NCI-H82 treated with DMSO at 0.1 percent for 48 hours (cell line): ENCODE measurements at regions not wholly inside any gene's neighbourhood (a gene's known extent, or its start where the extent isn't known, plus 50 kb on each side); places are given as distances from the start of the nearest gene placed in this dataset.

Experiments
- DNase-seq: peaks from one replicate; lab custom pipeline; 2025; ENCODE audit not compliant: unreplicated experiment; lab: John Stamatoyannopoulos, UW

GRCh38 chr10:7028809-7029166 is 382.0 kb downstream of the SFMBT2 start:
- no peak for DNase-seq

GRCh38 chr10:7027913-7028808 is 382.7 kb downstream of the SFMBT2 start:
- no peak for DNase-seq

- DNase-seq, result no peak
Observed at GRCh38 chr10:7027237-7027912, 383.5 kb downstream of the SFMBT2 start.

- no peak for DNase-seq
Observed at GRCh38 chr10:7026818-7027217, 384.0 kb downstream of the SFMBT2 start.

GRCh38 chr10:7025296-7025695 is 385.5 kb downstream of the SFMBT2 start:
- no peak for DNase-seq

- DNase-seq, result no peak
Observed at GRCh38 chr10:7015457-7015856, 395.4 kb downstream of the SFMBT2 start.

- DNase-seq, result no peak
Observed at GRCh38 chr10:7014721-7015120, 396.1 kb downstream of the SFMBT2 start.

GRCh38 chr10:7011994-7012393 is 398.8 kb downstream of the SFMBT2 start:
- no peak for DNase-seq

DNA sequence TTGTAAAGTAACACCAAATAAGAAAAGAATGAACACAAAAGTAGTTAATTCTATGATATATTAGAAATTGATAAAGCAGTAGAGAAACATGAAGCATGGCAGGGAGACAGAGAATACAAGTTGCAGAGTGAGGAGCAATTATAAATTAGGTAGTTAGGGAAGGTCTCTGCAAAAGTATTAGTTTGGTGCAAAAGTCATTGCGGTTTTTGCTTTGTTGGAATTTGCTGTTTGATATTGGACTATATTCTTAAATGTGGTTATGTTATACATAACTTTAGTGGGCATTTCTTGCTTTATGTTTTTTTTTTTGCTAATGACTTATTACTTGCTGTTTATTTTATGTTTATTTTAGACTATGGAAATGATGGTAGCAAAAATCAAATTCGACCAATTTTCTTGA is 402.2 kb downstream of the SFMBT2 start:
- DNase-seq, result no peak

- no peak for DNase-seq
Observed at GRCh38 chr10:7007600-7008190, 403.1 kb downstream of the SFMBT2 start.

GRCh38 chr10:7006566-7006965 is 404.3 kb downstream of the SFMBT2 start:
- no peak for DNase-seq

DNA sequence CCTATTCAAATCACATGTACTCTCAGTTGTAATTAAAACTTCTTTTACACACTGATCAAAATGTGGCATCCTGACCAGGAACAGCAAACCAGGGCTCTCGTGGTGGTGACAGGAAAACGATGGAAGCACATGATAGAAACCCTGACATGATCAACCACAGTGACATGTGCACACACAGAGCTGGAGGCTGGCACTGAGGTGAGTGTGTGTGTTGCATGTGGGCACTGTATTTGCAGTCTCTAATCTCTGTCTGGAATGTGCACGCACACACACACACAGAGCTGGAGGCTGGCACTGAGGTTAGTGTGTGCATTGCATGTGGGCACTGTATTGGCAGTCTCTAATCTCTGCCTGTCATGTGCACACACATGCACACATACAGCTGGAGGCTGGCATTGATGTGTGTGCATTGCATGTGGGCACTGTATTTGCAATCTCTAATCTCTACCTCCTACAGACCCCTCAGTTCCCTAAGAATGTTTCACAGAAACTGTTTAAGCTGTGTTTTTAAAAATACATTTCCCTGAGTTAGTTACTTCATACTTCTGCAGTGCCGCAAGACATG is 406.9 kb downstream of the SFMBT2 start:
- no peak for DNase-seq

DNA sequence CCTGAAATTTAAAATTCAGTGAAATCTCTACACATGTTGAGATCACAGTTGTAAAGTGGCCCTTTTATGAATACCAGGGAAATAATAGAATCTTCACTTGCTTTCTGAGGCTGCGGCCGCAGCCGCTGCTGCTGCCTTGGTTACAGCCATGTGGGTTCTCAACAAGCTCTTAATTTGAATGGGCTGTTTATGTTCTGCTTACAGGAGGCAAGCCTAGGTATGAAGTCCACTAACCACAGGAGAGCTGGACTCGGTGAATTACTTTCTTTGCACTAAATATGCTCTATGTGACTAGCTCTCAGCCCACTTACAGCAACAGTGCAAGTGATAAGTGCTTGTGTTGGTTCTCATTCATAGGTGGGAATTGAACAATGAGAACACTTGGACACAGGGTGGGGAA is 410.8 kb downstream of the SFMBT2 start:
- no peak for DNase-seq

DNA sequence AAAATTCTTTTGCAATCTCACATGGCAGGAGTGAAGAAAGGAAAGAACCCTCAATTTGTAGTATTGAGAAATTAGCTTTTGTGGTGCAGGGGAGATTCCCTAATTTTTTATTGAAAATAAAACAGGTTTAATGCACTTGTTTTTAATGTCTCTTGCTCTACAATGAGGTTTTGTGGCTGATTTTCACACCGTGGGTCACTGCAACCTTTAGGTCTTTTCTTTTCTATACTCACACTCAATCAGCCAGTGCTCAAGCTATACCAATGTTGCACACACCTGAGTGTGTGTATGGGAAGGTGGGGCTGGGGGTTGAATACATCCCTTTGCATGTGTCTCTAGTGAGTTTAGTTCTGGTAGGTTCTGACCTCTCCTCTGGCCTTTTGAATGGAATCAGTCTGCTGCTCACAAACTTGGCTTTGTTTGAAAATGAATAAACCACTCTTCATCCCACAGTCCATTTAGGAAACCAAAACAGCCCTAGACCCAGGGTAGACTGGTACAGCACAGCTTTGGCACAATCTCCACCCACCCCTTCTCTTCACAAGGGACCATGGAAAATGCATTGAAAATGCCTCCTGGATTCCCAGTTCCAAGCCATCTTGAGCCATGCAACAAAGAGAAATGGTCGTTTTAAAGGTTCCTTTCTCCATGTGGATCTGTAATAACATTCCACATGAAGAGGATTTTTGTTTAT is 411.5 kb downstream of the SFMBT2 start:
- no peak for DNase-seq

DNA sequence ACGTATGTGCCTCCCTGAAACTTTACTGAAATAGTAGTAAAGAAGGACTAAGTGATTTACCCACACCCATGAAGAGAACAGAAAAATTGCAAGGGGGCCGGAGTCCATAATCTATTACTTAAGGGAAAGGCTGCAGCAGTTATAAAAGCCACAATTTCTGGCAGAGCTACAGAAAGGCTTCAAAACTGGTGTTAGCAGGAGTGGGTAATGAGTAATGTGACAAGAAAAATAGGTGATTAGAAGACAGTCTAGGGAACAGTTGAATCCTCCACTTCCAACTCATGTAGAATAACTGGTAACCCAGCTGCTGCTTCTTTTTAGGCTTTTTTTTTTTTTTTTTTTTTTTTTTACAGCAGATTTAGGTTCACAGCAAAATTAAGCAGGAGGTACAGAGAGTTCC is 413.3 kb downstream of the SFMBT2 start:
- no peak for DNase-seq

DNA sequence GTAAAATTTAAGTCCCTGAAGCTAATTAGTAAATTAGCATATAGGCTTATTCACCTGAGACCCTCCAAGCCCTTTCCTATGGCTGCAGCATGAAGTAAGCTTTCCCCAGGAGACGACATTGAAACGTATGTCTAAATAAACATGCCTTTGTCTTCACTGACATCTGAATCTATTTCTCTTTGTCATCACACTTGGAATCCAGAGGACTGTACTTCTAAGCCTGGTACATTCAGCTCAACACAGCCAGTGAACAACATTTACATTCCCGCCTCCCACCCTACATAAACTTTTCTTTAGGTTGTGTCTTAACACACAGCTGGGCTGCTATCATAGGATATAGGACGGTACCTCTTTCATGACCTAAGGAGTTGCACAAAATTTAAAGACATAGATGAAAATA is 414.4 kb downstream of the SFMBT2 start:
- no peak for DNase-seq

DNA sequence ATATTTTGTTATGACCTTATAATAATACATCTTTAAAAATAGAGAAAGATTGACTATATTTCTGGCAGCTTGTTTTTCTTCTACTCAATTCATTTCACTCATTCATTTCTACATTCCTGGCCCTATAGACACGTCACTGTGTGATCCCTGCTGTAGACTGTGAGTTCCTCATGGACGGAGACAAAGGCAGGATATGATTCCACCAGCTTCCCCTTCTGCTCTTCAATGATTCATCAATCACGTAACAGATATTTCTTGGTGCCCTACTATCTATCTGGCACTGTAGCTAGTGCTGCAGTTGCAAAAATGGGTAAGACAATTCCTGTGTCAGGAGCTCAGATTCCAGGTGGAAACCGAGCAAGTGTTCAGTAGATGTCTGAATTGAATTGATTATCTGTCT is 415.0 kb downstream of the SFMBT2 start:
- no peak for DNase-seq

DNA sequence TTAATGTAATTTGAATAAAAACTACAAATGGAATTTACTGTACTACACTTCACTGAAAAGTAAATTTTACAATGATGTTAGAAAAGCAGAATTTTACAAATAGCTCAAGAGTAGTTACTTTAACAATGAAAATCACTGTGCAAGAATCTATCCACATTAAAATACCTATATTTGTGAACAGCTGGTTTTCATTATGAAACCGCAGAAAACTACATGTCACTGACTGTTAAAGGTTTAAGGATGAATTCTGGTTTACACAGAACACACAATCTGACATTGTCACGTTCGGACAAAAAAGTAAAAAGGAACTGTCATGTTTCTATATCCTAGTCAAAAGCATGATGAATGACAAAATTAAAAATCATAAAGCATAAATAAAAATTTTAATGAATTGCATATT is 415.3 kb upstream of the PRKCQ start:
- no peak for DNase-seq

GRCh38 chr10:6990891-6991290 is 410.8 kb upstream of the PRKCQ start:
- DNase-seq, result no peak

- no peak for DNase-seq
Observed at GRCh38 chr10:6988654-6989053, 408.6 kb upstream of the PRKCQ start.

- DNase-seq, result no peak
Observed at GRCh38 chr10:6987536-6987945, 407.5 kb upstream of the PRKCQ start.
